GM19238 (cell line): ENCODE measurements at regions not wholly inside any gene's neighbourhood (a gene's known extent, or its start where the extent isn't known, plus 50 kb on each side); places are given as distances from the start of the nearest gene placed in this dataset.

Source experiments
- DNase-seq: peaks from one replicate; pipeline ENCODE4 v3.0.0; 2011; ENCODE audit warnings: low spot score; ENCODE audit not compliant: insufficient read length

DNA sequence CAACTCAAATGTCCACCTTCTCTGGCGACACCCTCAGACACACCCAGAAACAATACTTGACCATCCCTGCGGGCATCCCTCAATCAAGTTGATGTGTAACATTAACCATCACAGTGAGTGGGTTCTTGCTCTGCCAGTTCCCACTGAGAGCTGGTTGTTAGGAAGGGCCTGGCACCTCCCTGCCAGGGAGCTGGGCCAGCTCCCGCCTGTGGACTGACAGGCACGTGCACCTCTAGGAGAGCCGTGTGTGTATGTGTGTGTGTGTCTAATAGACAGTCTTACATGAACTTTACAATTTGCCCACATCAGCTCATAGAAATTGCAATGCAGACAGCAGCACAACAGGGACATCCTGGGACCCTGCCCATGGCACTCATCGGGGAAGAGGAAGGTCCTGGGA is 298.7 kb downstream of the SHANK2 start:
- no peak for DNase-seq

- no peak for DNase-seq
Observed at GRCh38 chr11:70954471-70954870, 297.9 kb downstream of the SHANK2 start.
